ENCODE measurements at regions not wholly inside any gene's neighbourhood (a gene's known extent, or its start where the extent isn't known, plus 50 kb on each side); places are given as distances from the start of the nearest gene placed in this dataset.

GRCh38 chr2:220202066-220202465, 574.6 kb downstream of the SLC4A3 start:
- H3K36me3 ChIP-seq (replicated peaks in 1 of 2) = no peaks in the 10 kb centered on the region
- no peaks in the 10 kb centered on the region for H3K27me3 ChIP-seq
- H3K4me3 ChIP-seq = no peak overlapping the region
- no peaks in the 10 kb centered on the region for H3K9me3 ChIP-seq (replicated peaks in 1 of 3)
- no peaks in the 10 kb centered on the region for H3K4me1 ChIP-seq (replicated peaks in 1 of 2)
- intact Hi-C loops (cut with DNase I) = no loop called here
- no peak overlapping the region for H3K27ac ChIP-seq
- no peak for DNase-seq
- TF ChIP-seq POLR2A (IDR thresholded peaks at IDR 0.05) (no peak), CTCF (IDR thresholded peaks at IDR 0.05) (no peak)

- Histone ChIP-seq H3K4me3 (no peak overlapping the region), H3K4me1 (replicated peaks in 1 of 2) (no peaks in the 10 kb centered on the region), H3K36me3 (replicated peaks in 1 of 2) (no peaks in the 10 kb centered on the region), H3K27ac (no peak overlapping the region), H3K27me3 (no peaks in the 10 kb centered on the region), H3K9me3 (replicated peaks in 1 of 3) (no peaks in the 10 kb centered on the region)
- 29 to 44% (median 35%) methylated on average over 1 of the region's 1 CpG for WGBS, 4 donors
- no peak for DNase-seq
- intact Hi-C loops (cut with DNase I) = no loop called here
- TF ChIP-seq POLR2A (IDR thresholded peaks at IDR 0.05) = no peak
- TF ChIP-seq CTCF (IDR thresholded peaks at IDR 0.05) = no peak
Measured at GRCh38 chr2:220209093-220209492, 581.7 kb downstream of the SLC4A3 start.

- H3K4me1 ChIP-seq (replicated peaks in 1 of 2) = no peaks in the 10 kb centered on the region
- no peaks in the 10 kb centered on the region for H3K9me3 ChIP-seq (replicated peaks in 1 of 3)
- no peak for DNase-seq
- TF ChIP-seq CTCF (IDR thresholded peaks at IDR 0.05) (no peak), POLR2A (IDR thresholded peaks at IDR 0.05) (no peak)
- intact Hi-C loops (cut with DNase I) = no loop called here
- H3K27ac ChIP-seq = no peak overlapping the region
- no peaks in the 10 kb centered on the region for H3K36me3 ChIP-seq (replicated peaks in 1 of 2)
- H3K27me3 ChIP-seq = no peaks in the 10 kb centered on the region
- H3K4me3 ChIP-seq = no peak overlapping the region
- WGBS, 4 donors = 74 to 85% (median 82%) methylated on average over 4 of the region's 4 CpGs
Measured at GRCh38 chr2:220209751-220210150, 582.3 kb downstream of the SLC4A3 start.

- TF ChIP-seq POLR2A (IDR thresholded peaks at IDR 0.05) (no peak), CTCF (IDR thresholded peaks at IDR 0.05) (no peak)
- no peak for DNase-seq
- no peaks in the 10 kb centered on the region for H3K36me3 ChIP-seq (replicated peaks in 1 of 2)
- H3K4me1 ChIP-seq (replicated peaks in 1 of 2) = no peaks in the 10 kb centered on the region
- intact Hi-C loops (cut with DNase I) = no loop called here
- H3K9me3 ChIP-seq (replicated peaks in 1 of 3) = no peaks in the 10 kb centered on the region
- no peak overlapping the region for H3K27ac ChIP-seq
- no peaks in the 10 kb centered on the region for H3K27me3 ChIP-seq
- H3K4me3 ChIP-seq = no peak overlapping the region
- WGBS, 4 donors = 77 to 87% (median 85%) methylated on average over 5 of the region's 5 CpGs
Measured at GRCh38 chr2:220212296-220213080, 585.1 kb downstream of the SLC4A3 start.
